Femur (tissue), 1 donor: ENCODE measurements at regions not wholly inside any gene's neighbourhood (a gene's known extent, or its start where the extent isn't known, plus 50 kb on each side); places are given as distances from the start of the nearest gene placed in this dataset.

Experiments used
- DNase-seq: peaks from one replicate; pipeline ENCODE4 v3.0.0-alpha.2; 2017

- DNase-seq = no peak
Measured at GRCh38 chr2:78315368-78315767, 710.1 kb upstream of the REG3G start.

DNA sequence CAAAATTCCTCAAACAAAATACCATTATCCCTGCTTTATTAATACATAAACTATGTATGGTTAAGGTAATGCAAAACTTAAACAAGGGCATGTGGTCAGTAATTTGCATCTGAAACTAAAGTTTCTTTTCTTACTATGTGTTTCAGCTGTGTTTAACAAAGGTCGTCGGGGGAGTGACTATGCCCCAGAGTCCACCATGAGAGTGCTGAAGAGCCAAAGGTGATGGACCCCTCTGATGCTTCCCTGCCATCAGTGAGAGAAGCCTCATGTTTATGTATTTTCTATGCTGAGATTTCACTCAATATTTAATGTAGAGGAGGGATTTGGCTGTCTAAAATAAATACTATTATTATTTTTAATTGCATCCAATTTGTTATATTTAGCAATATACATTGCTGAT is 707.2 kb upstream of the REG3G start:
- DNase-seq = no peak

DNA sequence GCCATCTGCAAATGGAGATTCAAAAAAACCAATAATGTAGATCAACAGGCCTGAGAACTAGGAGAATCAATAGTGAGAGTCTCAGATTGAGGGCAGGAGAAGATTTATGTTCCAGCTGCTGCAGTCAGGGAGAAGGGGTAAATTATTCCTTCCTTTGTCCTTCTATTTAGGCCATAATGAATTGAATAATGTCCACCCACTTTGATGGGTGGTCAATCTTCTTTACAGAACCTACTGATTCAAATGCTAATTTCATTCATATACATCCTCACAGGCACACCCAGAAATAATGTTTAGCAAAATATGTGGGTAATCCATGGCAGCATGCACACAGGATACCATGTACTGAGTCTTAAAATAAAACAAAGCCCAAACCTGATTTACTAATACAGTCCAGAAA is 695.3 kb upstream of the REG3G start:
- no peak for DNase-seq

DNA sequence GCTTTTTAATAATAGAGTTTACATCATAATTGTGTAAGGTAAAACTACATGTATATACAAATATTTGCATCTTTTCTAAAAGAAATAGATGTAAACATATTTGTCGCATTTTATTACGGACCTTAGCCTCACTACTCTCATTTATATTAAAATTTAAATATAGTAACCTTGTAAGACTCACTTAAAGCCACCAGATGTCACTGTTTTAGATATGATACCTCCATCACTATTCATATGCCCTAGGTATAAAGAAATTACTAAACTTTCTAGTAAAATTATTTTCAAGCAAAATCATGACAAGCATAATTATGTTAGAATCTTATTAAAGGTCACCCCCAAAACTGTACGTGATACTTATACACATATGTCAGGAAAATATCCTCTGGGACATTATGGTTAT is 674.3 kb upstream of the REG3G start:
- DNase-seq = no peak

GRCh38 chr2:78353168-78353567 is 672.3 kb upstream of the REG3G start:
- DNase-seq = no peak

- no peak for DNase-seq
Measured at GRCh38 chr2:78355967-78356366, 669.5 kb upstream of the REG3G start.

DNA sequence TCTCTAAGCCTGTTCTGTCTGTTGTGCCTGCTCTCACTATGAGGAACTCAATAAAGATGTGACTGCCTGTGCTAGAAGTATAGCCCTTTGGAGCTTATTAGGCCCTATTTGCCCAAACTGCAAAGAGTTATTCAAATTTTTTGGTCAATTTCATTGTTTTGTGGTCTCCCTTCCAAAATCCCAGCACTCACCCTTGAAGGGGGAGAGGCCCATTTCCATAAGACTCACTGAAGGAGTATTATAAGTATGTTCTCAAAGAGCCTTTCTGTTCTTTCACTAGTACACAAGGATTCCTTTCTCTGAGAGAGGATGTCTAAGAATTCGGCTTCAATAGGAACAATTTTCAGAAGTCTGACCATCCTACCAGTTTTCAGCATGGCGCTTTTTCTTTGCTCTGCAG is 641.9 kb upstream of the REG3G start:
- DNase-seq = no peak

GRCh38 chr2:78397198-78397597 is 628.3 kb upstream of the REG3G start:
- DNase-seq = no peak

- no peak for DNase-seq
Measured at GRCh38 chr2:78407960-78408794, 617.3 kb upstream of the REG3G start.

DNA sequence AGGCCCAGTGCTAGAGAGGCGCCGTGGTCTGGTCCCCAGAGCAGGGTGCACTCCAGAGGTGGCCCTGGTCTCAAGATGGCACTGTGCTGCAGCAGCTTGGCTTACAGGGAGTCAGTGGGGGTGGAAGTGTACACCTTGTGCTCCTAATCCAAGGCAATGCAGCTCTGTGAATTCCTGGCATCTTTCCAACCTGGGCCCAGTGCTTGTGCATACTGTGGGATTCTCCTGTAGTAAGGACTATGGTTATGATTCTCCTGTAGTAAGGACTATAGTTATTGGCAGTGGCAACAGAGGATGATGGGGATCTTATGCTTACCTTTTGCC is 616.7 kb upstream of the REG3G start:
- no peak for DNase-seq

GRCh38 chr2:78411303-78411702 is 614.2 kb upstream of the REG3G start:
- no peak for DNase-seq

DNA sequence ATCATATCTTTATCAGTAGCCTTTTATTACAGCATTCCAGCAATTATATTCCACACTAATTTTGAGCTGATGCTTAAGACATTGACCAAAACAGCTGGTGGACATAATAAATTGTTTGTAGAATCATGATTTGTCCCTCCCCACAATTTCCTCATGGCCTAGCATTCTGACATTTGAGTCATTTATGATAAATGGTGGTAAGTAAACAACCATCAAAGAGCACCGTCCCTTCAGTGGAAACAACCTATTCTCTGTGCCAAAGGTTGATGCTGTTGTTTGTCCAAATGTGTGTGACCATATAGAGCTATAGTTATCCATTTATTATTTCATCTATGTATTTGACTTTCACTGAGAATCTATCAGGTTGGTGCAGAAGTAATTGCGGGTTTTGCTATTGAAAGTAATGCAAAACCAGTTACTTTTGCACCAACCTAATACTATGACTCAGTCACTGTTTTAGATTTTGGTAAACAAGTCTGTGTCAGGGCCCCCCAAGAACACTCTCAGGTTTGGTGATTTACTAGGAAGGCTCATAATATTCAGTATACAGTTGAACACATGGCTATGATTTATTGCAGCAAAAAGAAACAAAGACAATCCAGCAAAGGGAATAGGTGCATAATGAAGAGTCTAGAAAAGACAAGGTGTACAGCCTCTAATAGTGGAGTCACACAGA is 608.7 kb upstream of the REG3G start:
- DNase-seq = no peak

GRCh38 chr2:78417355-78417754 is 608.1 kb upstream of the REG3G start:
- DNase-seq = no peak

- DNase-seq = no peak
Measured at GRCh38 chr2:78418021-78418420, 607.5 kb upstream of the REG3G start.

GRCh38 chr2:78420132-78420531 is 605.4 kb upstream of the REG3G start:
- DNase-seq = no peak

DNA sequence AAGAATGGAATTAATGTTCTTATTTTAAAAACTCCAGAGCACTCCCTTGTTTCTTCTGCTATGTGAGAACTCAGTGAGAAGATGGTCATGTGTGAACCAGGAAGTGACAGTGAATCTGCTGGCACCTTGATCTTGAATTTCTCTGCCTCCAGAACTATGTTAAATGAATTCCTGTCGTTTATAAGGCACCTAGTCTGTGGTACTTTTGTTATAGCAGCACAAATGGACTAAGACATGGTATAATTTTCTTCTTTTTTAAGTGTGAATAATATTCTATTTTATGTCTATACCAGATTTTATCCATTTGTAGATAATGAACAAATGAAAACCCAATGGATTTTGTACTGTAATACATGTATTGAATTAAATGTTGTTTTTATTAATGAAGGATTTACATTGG is 601.9 kb upstream of the REG3G start:
- DNase-seq = no peak

GRCh38 chr2:78427170-78427569 is 598.3 kb upstream of the REG3G start:
- no peak for DNase-seq

GRCh38 chr2:78431241-78431640 is 594.3 kb upstream of the REG3G start:
- DNase-seq = no peak

- no peak for DNase-seq
Measured at GRCh38 chr2:78439122-78439521, 586.4 kb upstream of the REG3G start.

DNA sequence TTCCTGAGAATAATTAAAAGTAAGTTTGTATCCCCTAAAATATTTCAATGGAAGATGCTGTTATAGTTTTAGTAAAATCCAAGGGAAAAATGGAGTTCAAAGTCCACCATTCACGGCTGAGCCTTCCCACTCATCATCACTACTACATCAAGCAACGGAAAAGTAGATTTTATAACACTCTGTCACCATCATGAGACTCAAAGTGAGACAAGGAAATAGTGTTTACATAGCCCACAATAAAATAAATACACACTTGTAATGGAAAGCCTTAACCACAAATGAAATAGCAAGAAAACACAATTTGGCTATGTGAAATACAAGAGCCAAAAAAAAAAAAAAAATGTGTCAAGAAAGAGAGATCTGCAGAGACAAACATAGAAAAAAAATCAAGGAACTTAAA is 569.9 kb upstream of the REG3G start:
- no peak for DNase-seq

DNA sequence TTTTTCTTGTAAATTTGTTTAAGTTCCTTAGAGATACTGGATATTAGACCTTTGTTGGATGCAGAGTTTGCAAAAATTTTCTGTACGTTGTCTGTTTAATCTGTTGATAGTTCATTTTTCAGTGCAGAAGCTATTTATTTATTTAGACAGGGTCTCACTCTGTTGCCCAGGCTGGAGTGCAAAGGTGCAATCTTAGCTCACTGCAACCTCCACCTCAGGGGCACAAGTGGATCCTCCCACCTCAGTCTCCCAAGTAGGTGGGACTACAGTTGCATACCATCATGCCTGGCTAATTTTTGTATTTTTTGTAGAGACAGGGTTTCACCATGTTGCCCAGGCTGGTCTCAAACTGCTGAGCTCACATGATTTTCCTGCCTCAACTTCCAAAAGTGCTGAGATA is 568.2 kb upstream of the REG3G start:
- DNase-seq = no peak

GRCh38 chr2:78465707-78466106 is 559.8 kb upstream of the REG3G start:
- no peak for DNase-seq

- DNase-seq = no peak
Measured at GRCh38 chr2:78476619-78477229, 548.8 kb upstream of the REG3G start.

DNA sequence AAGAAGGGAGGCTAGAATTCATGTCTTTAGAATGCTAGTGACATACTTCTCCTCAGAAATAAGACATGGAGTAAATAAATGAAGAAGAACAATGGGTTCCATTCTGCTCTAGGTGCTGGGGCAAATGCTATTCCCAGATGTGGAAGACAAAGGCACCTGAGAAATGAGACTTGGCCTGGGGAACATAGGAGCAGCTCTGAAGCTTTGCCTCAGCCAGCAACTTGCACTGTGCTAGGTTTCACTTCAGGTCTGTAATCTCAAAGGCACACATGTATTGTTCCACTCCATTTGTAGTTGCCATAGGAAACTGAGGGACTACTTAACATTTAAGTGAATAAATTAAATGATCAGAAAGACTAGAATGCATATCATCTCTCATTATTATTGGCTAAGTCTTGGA is 538.9 kb upstream of the REG3G start:
- no peak for DNase-seq
